ENCODE measurements at regions not wholly inside any gene's neighbourhood (a gene's known extent, or its start where the extent isn't known, plus 50 kb on each side); places are given as distances from the start of the nearest gene placed in this dataset.

DNA sequence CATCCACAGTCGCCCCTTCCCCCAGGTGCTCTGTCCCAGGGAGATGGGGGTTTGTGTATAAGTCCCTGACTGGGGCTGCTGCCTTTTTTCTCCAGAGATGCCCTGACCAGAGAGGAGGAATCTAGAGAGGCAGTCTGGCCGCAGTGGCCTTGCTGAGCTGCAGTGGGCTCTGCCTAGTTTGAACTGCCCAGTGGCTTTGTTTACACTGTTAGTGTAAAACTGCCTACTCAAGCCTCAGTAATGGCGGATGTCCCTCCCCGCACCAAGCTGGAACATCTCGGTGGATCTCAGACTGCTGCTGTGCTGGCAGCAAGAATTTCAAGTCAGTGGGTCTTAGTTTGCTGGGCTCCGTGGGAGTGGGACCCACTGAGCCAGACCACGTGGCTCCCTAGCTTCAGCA, 102.6 kb upstream of the GIMD1 start:
- no peak overlapping the region for H3K4me3 Mint-ChIP-seq
- DNase-seq, result no peak
- no peak for ATAC-seq
- H3K36me3 Mint-ChIP-seq (ENCODE audit: low read depth), result no peaks in the 10 kb centered on the region
- H3K4me1 Mint-ChIP-seq, result no peaks in the 10 kb centered on the region
- peaks cover 17% of the 10 kb centered on the region for H3K9me3 Mint-ChIP-seq
- no peak overlapping the region for H3K27ac Mint-ChIP-seq
- peaks cover 8% of the 10 kb centered on the region for H3K27me3 Mint-ChIP-seq

DNA sequence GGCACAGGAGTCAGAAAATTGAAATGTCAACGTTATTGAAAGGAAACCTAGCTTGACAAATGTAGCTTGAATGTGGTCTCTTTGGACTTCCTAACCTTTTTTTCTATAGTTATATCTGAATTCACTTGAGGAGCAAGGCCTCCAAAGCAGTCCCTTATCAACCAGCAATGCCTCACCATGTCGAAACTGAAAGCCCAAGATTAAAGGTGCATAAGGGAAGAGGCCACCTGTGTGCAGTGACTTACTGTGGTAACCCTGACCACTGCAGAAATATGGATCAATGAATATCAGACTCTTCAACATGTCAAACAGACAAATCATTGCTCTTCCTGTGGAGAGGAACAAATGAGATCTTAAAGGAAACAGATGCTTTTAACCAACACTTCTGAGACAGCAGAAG, 95.0 kb upstream of the GIMD1 start:
- no peak overlapping the region for H3K4me3 Mint-ChIP-seq
- no peaks in the 10 kb centered on the region for H3K27me3 Mint-ChIP-seq

GRCh38 chr4:106454581-106454980, 86.0 kb upstream of the GIMD1 start:
- Mint-ChIP-seq H3K4me3 (no peak overlapping the region), H3K27me3 (peaks cover 8% of the 10 kb centered on the region), H3K9me3 (no peaks in the 10 kb centered on the region), H3K4me1 (no peaks in the 10 kb centered on the region), H3K36me3 (ENCODE audit: low read depth) (no peaks in the 10 kb centered on the region), H3K27ac (no peak overlapping the region)
- DNase-seq (no peak), ATAC-seq (no peak)

More for the DNA sequence above, 95.0 kb upstream of the GIMD1 start:
- Mint-ChIP-seq H3K36me3 (ENCODE audit: low read depth) (no peaks in the 10 kb centered on the region), H3K9me3 (peaks cover 6% of the 10 kb centered on the region), H3K27ac (no peak overlapping the region), H3K4me1 (no peaks in the 10 kb centered on the region)
- DNase-seq, result no peak
- no peak for ATAC-seq

DNA sequence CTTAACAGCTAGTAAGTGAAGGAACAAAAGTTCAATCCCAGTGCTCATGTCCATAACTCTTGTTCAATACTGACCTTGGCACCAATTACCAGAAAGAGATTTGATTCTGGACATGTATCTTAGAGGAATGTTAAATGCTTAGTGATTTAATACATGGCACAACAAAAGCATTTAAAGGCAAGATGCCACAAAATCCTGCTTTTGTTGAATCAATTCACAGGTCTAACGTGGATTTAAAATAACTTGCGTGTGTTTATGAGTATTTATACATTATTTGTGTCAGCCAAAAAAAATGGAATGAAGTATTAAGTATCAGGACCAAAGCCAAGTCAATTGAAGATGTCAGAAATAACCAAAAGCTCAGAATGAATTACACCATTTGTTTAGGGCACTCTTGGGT, 85.4 kb upstream of the GIMD1 start:
- Mint-ChIP-seq H3K27ac (no peak overlapping the region), H3K4me3 (no peak overlapping the region), H3K4me1 (no peaks in the 10 kb centered on the region), H3K9me3 (no peaks in the 10 kb centered on the region), H3K27me3 (peaks cover 8% of the 10 kb centered on the region), H3K36me3 (ENCODE audit: low read depth) (no peaks in the 10 kb centered on the region)
- no peak for ATAC-seq
- no peak for DNase-seq

- ATAC-seq (no peak), DNase-seq (no peak)
- no peaks in the 10 kb centered on the region for H3K9me3 Mint-ChIP-seq
- H3K4me1 Mint-ChIP-seq, result no peaks in the 10 kb centered on the region
- no peak overlapping the region for H3K4me3 Mint-ChIP-seq
- no peak overlapping the region for H3K27ac Mint-ChIP-seq
- H3K27me3 Mint-ChIP-seq, result peaks cover 8% of the 10 kb centered on the region
- H3K36me3 Mint-ChIP-seq (ENCODE audit: low read depth), result no peaks in the 10 kb centered on the region
Measured at GRCh38 chr4:106451091-106451490, 82.5 kb upstream of the GIMD1 start.

DNA sequence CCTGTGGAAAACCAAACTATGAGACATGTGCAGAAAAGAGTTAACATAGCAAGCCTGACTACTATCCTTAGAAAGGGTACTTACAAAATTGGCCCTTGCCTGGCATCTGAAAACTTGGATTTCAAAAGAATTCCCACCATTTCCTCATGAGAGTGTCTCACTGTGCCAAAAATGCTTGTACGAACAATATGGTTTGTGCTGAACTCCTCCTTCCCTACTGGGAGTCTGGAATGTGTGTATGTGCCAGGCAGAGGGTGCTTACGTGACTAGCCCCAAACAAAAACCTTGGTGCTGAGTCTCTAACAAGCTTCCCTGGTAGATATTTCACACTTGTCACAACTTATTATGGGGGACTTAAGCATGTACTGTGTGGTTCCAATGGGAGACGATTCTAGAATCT, 81.7 kb upstream of the GIMD1 start:
- H3K4me1 Mint-ChIP-seq, result no peaks in the 10 kb centered on the region
- no peak overlapping the region for H3K4me3 Mint-ChIP-seq
- DNase-seq (no peak), ATAC-seq (no peak)
- no peaks in the 10 kb centered on the region for H3K36me3 Mint-ChIP-seq (ENCODE audit: low read depth)
- peaks cover 8% of the 10 kb centered on the region for H3K27me3 Mint-ChIP-seq
- H3K9me3 Mint-ChIP-seq, result no peaks in the 10 kb centered on the region
- no peak overlapping the region for H3K27ac Mint-ChIP-seq

GRCh38 chr4:106444557-106444956, 76.0 kb upstream of the GIMD1 start:
- no peak for ATAC-seq
- DNase-seq, result no peak
- no peaks in the 10 kb centered on the region for H3K27me3 Mint-ChIP-seq
- H3K36me3 Mint-ChIP-seq (ENCODE audit: low read depth), result no peaks in the 10 kb centered on the region
- no peaks in the 10 kb centered on the region for H3K4me1 Mint-ChIP-seq
- no peak overlapping the region for H3K4me3 Mint-ChIP-seq
- H3K27ac Mint-ChIP-seq, result no peak overlapping the region
- no peaks in the 10 kb centered on the region for H3K9me3 Mint-ChIP-seq

- peaks cover 4% of the 10 kb centered on the region for H3K9me3 Mint-ChIP-seq
- H3K27me3 Mint-ChIP-seq, result peaks cover 6% of the 10 kb centered on the region
- no peaks in the 10 kb centered on the region for H3K4me1 Mint-ChIP-seq
- no peak overlapping the region for H3K4me3 Mint-ChIP-seq
- H3K27ac Mint-ChIP-seq, result no peak overlapping the region
- ATAC-seq (no peak), DNase-seq (no peak)
- no peaks in the 10 kb centered on the region for H3K36me3 Mint-ChIP-seq (ENCODE audit: low read depth)
Measured at GRCh38 chr4:106430797-106431196, 62.2 kb upstream of the GIMD1 start.

DNA sequence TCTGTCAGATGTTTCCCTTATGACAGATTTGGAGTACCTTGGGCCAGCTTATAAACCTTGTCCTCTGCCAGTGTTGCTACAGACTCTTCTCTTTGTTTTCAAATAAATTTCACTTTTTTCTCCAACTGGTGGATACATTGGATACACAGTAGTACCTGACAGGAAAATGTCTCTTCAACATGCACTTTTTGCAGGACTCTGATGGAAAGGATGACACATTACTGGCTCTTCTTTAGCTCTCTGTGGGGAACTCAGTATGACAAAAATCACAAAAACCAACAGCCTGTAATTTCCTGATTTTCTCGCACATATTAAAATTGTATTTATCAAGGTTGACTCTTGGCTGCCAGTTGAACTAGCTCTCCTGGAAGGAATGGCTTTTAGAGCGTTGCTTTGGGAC, 61.3 kb upstream of the GIMD1 start:
- no peak overlapping the region for H3K27ac Mint-ChIP-seq
- no peaks in the 10 kb centered on the region for H3K4me1 Mint-ChIP-seq
- ATAC-seq (no peak), DNase-seq (no peak)
- no peak overlapping the region for H3K4me3 Mint-ChIP-seq
- H3K9me3 Mint-ChIP-seq, result peaks cover 4% of the 10 kb centered on the region
- peaks cover 6% of the 10 kb centered on the region for H3K27me3 Mint-ChIP-seq
- no peaks in the 10 kb centered on the region for H3K36me3 Mint-ChIP-seq (ENCODE audit: low read depth)

GRCh38 chr4:106426069-106426468, 57.5 kb upstream of the GIMD1 start:
- ATAC-seq, result no peak
- H3K4me1 Mint-ChIP-seq, result no peaks in the 10 kb centered on the region
- H3K36me3 Mint-ChIP-seq (ENCODE audit: low read depth), result no peaks in the 10 kb centered on the region
- no peak overlapping the region for H3K27ac Mint-ChIP-seq
- peaks cover 7% of the 10 kb centered on the region for H3K27me3 Mint-ChIP-seq
- H3K4me3 Mint-ChIP-seq, result no peak overlapping the region
- H3K9me3 Mint-ChIP-seq, result no peaks in the 10 kb centered on the region
- DNase-seq, result no peak

DNA sequence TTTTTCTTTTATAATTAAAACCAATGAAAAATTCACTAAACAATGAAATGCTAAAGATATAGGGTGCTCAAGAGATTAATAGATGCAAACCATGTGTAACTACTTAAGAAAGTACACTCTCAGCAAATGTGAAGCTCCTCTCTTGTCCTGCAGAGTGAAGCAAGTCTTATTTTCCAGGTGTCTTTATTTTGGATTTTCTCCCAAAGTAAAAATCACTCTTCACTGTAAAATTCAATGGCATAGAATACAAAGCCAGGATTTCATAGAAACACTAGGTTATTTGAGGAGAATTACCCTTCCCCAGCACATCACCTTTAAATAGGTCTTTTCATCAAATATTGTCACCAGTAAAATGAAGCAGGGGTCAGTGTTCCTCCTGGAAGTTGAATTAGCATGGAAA, 57.0 kb upstream of the GIMD1 start:
- ATAC-seq (no peak), DNase-seq (no peak)
- no peak overlapping the region for H3K4me3 Mint-ChIP-seq
- no peaks in the 10 kb centered on the region for H3K9me3 Mint-ChIP-seq
- no peak overlapping the region for H3K27ac Mint-ChIP-seq
- no peaks in the 10 kb centered on the region for H3K36me3 Mint-ChIP-seq (ENCODE audit: low read depth)
- H3K27me3 Mint-ChIP-seq, result peaks cover 7% of the 10 kb centered on the region
- H3K4me1 Mint-ChIP-seq, result no peaks in the 10 kb centered on the region

DNA sequence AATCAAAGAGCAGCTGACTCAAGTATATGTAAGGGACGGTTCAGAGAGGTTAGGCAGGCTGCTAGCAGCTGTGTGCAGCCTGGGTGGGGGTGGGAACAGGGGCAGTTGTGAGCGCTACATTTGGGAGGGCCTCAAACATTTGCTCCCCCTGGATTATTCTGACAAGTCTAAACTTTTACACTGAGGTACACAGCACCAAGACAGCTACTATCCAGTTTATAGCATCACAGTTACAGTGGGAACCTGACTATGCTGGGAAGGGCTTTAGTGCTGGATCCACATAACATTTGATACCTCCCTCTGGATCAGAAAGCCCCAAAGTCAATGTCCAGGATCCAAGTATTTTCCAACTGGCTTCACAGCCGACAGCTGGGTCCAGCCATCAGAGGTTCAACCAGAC, 55.8 kb upstream of the GIMD1 start:
- Mint-ChIP-seq H3K9me3 (no peaks in the 10 kb centered on the region), H3K4me3 (no peak overlapping the region), H3K36me3 (ENCODE audit: low read depth) (no peaks in the 10 kb centered on the region), H3K27me3 (peaks cover 3% of the 10 kb centered on the region), H3K4me1 (no peaks in the 10 kb centered on the region), H3K27ac (no peak overlapping the region)
- ATAC-seq (no peak), DNase-seq (no peak)

DNA sequence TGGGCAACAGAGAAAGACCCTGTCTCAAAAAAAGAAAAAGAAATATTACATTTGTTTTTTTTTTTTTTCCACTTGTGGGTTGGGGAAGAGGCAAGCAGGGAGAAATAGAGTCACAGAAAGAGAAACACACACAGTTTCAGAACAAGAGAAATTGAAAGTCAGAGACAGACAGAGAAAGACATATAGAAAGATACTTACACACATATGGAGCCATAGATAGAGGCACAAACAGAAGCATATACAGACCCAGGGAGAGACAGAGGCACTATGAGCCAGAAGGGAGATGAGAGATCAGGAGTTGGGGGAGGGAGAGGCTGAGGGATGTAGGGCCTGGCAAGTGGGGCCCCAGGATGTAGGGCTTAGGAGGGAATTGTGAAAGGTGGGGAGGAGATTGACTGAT, 55.2 kb upstream of the GIMD1 start:
- no peak for ATAC-seq
- Mint-ChIP-seq H3K27ac (no peak overlapping the region), H3K4me3 (no peak overlapping the region), H3K27me3 (peaks cover 3% of the 10 kb centered on the region), H3K9me3 (no peaks in the 10 kb centered on the region), H3K4me1 (no peaks in the 10 kb centered on the region), H3K36me3 (ENCODE audit: low read depth) (no peaks in the 10 kb centered on the region)
- DNase-seq, result no peak

DNA sequence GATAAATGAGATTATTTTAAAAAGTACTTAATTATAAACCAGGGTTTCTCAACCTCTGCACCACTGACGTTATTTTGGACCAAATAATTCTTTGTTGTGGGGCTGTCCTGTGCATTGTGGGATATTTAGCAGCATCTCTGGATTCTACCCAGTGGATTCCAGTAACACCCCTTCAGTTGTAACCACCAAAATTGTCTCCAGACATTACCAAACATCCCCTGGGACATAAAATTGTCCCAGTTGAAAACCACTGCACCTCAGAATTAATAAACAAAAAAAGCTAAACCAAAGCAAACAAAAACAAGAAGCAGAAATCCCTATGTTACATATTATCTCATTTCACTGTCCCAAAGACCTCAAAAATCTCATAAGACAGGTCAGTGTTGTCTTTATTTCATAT, 54.2 kb upstream of the GIMD1 start:
- Mint-ChIP-seq H3K4me1 (no peaks in the 10 kb centered on the region), H3K9me3 (no peaks in the 10 kb centered on the region), H3K27me3 (peaks cover 3% of the 10 kb centered on the region), H3K36me3 (ENCODE audit: low read depth) (no peaks in the 10 kb centered on the region), H3K4me3 (no peak overlapping the region), H3K27ac (no peak overlapping the region)
- no peak for DNase-seq
- no peak for ATAC-seq

- no peak overlapping the region for H3K27ac Mint-ChIP-seq
- no peak for DNase-seq
- no peaks in the 10 kb centered on the region for H3K9me3 Mint-ChIP-seq
Measured at GRCh38 chr4:106421441-106422296, 53.1 kb upstream of the GIMD1 start.

DNA sequence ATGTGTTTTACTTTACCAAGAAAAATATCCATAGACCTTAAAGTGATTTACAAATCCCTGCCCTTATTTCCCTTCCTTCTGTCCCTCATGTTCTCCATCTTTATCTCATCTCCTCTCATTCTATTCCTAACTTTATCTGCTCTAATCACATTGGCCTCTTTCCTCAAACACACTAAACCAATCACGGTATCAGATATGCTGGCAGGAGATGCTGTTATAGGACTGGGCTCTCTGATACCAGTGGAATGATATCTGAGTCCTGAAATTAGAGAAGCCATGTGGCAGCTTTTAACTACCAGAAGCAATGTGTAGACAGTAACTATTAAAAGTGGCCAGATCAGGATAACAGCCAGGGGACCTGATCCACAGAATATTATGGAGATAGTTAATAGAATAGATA, 49.9 kb upstream of the GIMD1 start:
- H3K4me3 Mint-ChIP-seq, result no peak overlapping the region
- no peak overlapping the region for H3K27ac Mint-ChIP-seq
- no peak for DNase-seq
- no peaks in the 10 kb centered on the region for H3K36me3 Mint-ChIP-seq (ENCODE audit: low read depth)
- H3K4me1 Mint-ChIP-seq, result no peaks in the 10 kb centered on the region
- ATAC-seq, result no peak
- H3K9me3 Mint-ChIP-seq, result no peaks in the 10 kb centered on the region
- peaks cover 7% of the 10 kb centered on the region for H3K27me3 Mint-ChIP-seq

More at GRCh38 chr4:106421441-106422296, 53.1 kb upstream of the GIMD1 start:
- Mint-ChIP-seq H3K27me3 (peaks cover 3% of the 10 kb centered on the region), H3K36me3 (ENCODE audit: low read depth) (no peaks in the 10 kb centered on the region), H3K4me3 (no peak overlapping the region), H3K4me1 (no peaks in the 10 kb centered on the region)
- ATAC-seq, result no peak

All from activated naive CD8-positive, alpha-beta T cell treated with anti-CD3 and anti-CD28 coated beads, Interleukin-2, amount 50 U/mL, for 24 hours (primary cell).